HCT116 (cell line): ENCODE measurements at regions not wholly inside any gene's neighbourhood (a gene's known extent, or its start where the extent isn't known, plus 50 kb on each side); places are given as distances from the start of the nearest gene placed in this dataset.

Experiments used
- ATAC-seq: fragments of 200-7000 bp; cut with Tn5 transposase; 2 replicates; pipeline ENCODE4 v1.9.1; 2020; ENCODE audit warnings: mild to moderate bottlenecking, moderate library complexity
- BruUV-seq: library from RNA; stranded (reverse); fragments of 400-500 nt; replicated peaks from 2 replicates; lab custom pipeline; 2021; lab: Mats Ljungman, UMichigan
- CTCF ChIA-PET: fragments of 300-600 bp; sonication (Branson Sonifier 250); formaldehyde crosslinking; loops from one replicate; lab custom pipeline; 2021; ENCODE audit warnings: antibody characterized with exemption; lab: Charles Lee
- POLR2A ChIA-PET: fragments of 300-600, 350-600 bp; sonication (Branson Sonifier 250); formaldehyde crosslinking; loops from one replicate; lab custom pipeline; 2021; ENCODE audit warnings: antibody characterized with exemption; lab: Charles Lee
- RAD21 ChIA-PET, 2 experiments: fragments of 300-600 bp; sonication (Branson Sonifier 250); formaldehyde crosslinking; loops; one replicate each; lab custom pipeline; 2023; ENCODE audit warnings: low total read pairs in 2 of 2; ENCODE audit not compliant: uncharacterized antibody in 2 of 2, unreplicated experiment in 2 of 2, low non-redundant PET in 1 of 2; lab: Charles Lee
- DNase-seq: peaks from one replicate; pipeline ENCODE4 v3.0.0-alpha.2; 2010; ENCODE audit warnings: low read depth, low spot score
- H2AFZ ChIP-seq: fragments of 200-600 bp; shearing (Covaris generic), sonication (generic); 2 replicates; pipeline ENCODE4 v1.6.1; 2017; ENCODE audit warnings: low read depth, mixed run types, mixed read lengths, antibody characterized with exemption, low read length; ENCODE audit not compliant: poor library complexity, severe bottlenecking
- H3K27ac ChIP-seq: 2 replicates; pipeline ENCODE4 v1.5.1; 2012; ENCODE audit warnings: low read depth, low read length
- H3K27me3 ChIP-seq: fragments of 200-600 bp; sonication (generic); 2 replicates; pipeline ENCODE4 v1.6.1; 2016; ENCODE audit warnings: mixed run types, low read length, mixed read lengths; ENCODE audit not compliant: insufficient read depth
- H3K36me3 ChIP-seq, 2 experiments: fragments of 200-500 bp in 1 of 2; fragments of 200-600 bp in 1 of 2; sonication (Bioruptor generic) in 1 of 2; sonication (generic) in 1 of 2; 2 replicates each; pipeline versions ENCODE4 v1.5.1 to v1.6.1; 2014 to 2016; ENCODE audit warnings: low read length in 2 of 2, inconsistent platforms in 1 of 2, mixed read lengths in 1 of 2, mixed run types in 1 of 2; ENCODE audit not compliant: insufficient read depth in 2 of 2, control insufficient read depth in 1 of 2
- H3K4me1 ChIP-seq, 2 experiments: fragments of 200-600 bp in 1 of 2; sonication (generic) in 1 of 2; 2 replicates each; pipeline versions ENCODE4 v1.5.1 to v1.6.1; 2012 to 2017; ENCODE audit warnings: low read length in 2 of 2, inconsistent platforms in 1 of 2, mild to moderate bottlenecking in 1 of 2, mixed read lengths in 1 of 2, mixed run types in 1 of 2, moderate library complexity in 1 of 2; ENCODE audit not compliant: insufficient read depth in 2 of 2, control insufficient read depth in 1 of 2
- H3K4me2 ChIP-seq: fragments of 200-600 bp; sonication (generic); 2 replicates; pipeline ENCODE4 v1.6.1; 2017; ENCODE audit warnings: mixed run types, low read length, mixed read lengths
- H3K4me3 ChIP-seq, 2 experiments: fragments of 200-600 bp in 1 of 2; sonication (generic) in 1 of 2; replicated peaks in 1 of 2; 2 replicates each; pipeline ENCODE4 v1.5.1; 2011 to 2016; ENCODE audit warnings: low read length in 2 of 2, control low read depth in 1 of 2, low read depth in 1 of 2, mild to moderate bottlenecking in 1 of 2, mixed read lengths in 1 of 2, mixed run types in 1 of 2
- H3K79me2 ChIP-seq: fragments of 200-600 bp; sonication (generic); 2 replicates; pipeline ENCODE4 v1.6.1; 2017; ENCODE audit warnings: mild to moderate bottlenecking, mixed run types, low read length, moderate library complexity, mixed read lengths; ENCODE audit not compliant: insufficient read depth
- H3K9ac ChIP-seq: fragments of 200-600 bp; sonication (generic); 2 replicates; pipeline ENCODE4 v1.6.1; 2016; ENCODE audit warnings: low read length, mixed read lengths
- H3K9me2 ChIP-seq: fragments of 200-600 bp; sonication (generic), shearing (Covaris generic); 2 replicates; pipeline ENCODE4 v1.6.1; 2017; ENCODE audit warnings: mixed run types, mild to moderate bottlenecking, moderate library complexity; ENCODE audit not compliant: insufficient read depth
- H3K9me3 ChIP-seq, 2 experiments: fragments of 200-500 bp in 1 of 2; fragments of 200-600 bp in 1 of 2; sonication (Bioruptor generic) in 1 of 2; sonication (generic) in 1 of 2; 2 replicates each; pipeline ENCODE4 v1.6.1; 2014 to 2017; ENCODE audit warnings: low read length in 2 of 2, mixed read lengths in 2 of 2, inconsistent platforms in 1 of 2, low read depth in 1 of 2, mild to moderate bottlenecking in 1 of 2, mixed run types in 1 of 2, moderate library complexity in 1 of 2; ENCODE audit not compliant: control insufficient read depth in 1 of 2, insufficient read depth in 1 of 2
- H4K20me1 ChIP-seq: fragments of 200-600 bp; sonication (generic), shearing (Covaris generic); 2 replicates; pipeline ENCODE4 v1.6.1; 2017; ENCODE audit warnings: mixed run types, mild to moderate bottlenecking, moderate library complexity; ENCODE audit not compliant: insufficient read depth
- CBX3 ChIP-seq: IDR thresholded peaks from 2 replicates; pipeline ENCODE4 v1.6.1; 2012; ENCODE audit warnings: low read depth
- CEBPB ChIP-seq: IDR thresholded peaks from 2 replicates; pipeline ENCODE4 v1.6.1; 2012; ENCODE audit warnings: low read depth
- CTCF ChIP-seq, 3 experiments: fragments of 200-600 bp in 1 of 3; sonication (generic) in 1 of 3; IDR thresholded peaks in 2 of 3; conservative IDR thresholded peaks in 1 of 3; 2 replicates each; pipeline ENCODE4 v1.5.1; 2012 to 2017; ENCODE audit warnings: low read depth in 2 of 3, low read length in 2 of 3, antibody characterized with exemption in 1 of 3, borderline replicate concordance in 1 of 3, control low read depth in 1 of 3, mild to moderate bottlenecking in 1 of 3, mixed read lengths in 1 of 3, mixed run types in 1 of 3, moderate library complexity in 1 of 3; ENCODE audit not compliant: insufficient read depth in 1 of 3
- EGR1 ChIP-seq: IDR thresholded peaks from 2 replicates; pipeline ENCODE4 v1.6.1; 2012; ENCODE audit warnings: low read depth
- ELF1 ChIP-seq: IDR thresholded peaks from 2 replicates; pipeline ENCODE4 v1.6.1; 2012; ENCODE audit warnings: low read depth, borderline replicate concordance
- JUND ChIP-seq: IDR thresholded peaks from 2 replicates; pipeline ENCODE4 v1.6.1; 2012
- MAX ChIP-seq: IDR thresholded peaks from 2 replicates; pipeline ENCODE4 v1.6.1; 2012
- POLR2A ChIP-seq: IDR thresholded peaks from 2 replicates; pipeline ENCODE4 v1.7.0; 2011; ENCODE audit warnings: borderline replicate concordance; ENCODE audit not compliant: insufficient read depth, insufficient read length; ENCODE audit errors: extremely low read depth
- POLR2AphosphoS5 ChIP-seq: IDR thresholded peaks from 2 replicates; pipeline ENCODE4 v1.6.1; 2011; ENCODE audit warnings: mild to moderate bottlenecking, low read depth, low read length, moderate library complexity
- REST ChIP-seq: IDR thresholded peaks from 2 replicates; pipeline ENCODE4 v1.6.1; 2012; ENCODE audit warnings: low read depth
- SIN3A ChIP-seq: IDR thresholded peaks from 2 replicates; pipeline ENCODE4 v1.6.1; 2012; ENCODE audit warnings: low read depth
- SP1 ChIP-seq: IDR thresholded peaks from 2 replicates; pipeline ENCODE4 v1.6.1; 2012; ENCODE audit warnings: low read depth
- SRF ChIP-seq: IDR thresholded peaks from 2 replicates; pipeline ENCODE4 v1.6.1; 2012; ENCODE audit warnings: low read depth
- TCF7L2 ChIP-seq: IDR thresholded peaks from 2 replicates; pipeline ENCODE4 v1.7.0; 2011; ENCODE audit warnings: borderline replicate concordance, inconsistent platforms; ENCODE audit not compliant: insufficient read depth, insufficient read length; ENCODE audit errors: extremely low read depth
- ZNF274 ChIP-seq: fragments of 200-500 bp; sonication (Bioruptor generic); IDR thresholded peaks from 2 replicates; pipeline ENCODE4 v1.6.1; 2014; ENCODE audit warnings: mild to moderate bottlenecking, low read depth, low read length, inconsistent platforms
- intact Hi-C: fragments of 100-400 bp; cut with micrococcal nuclease; formaldehyde crosslinking; loops from 2 replicates; pipeline ENCODE4 v1.10.0; 2022
- TF ChIP-seq, protein P1 (sequence below): IDR thresholded peaks from 2 replicates; pipeline ENCODE4 v1.6.1; 2011; ENCODE audit warnings: mild to moderate bottlenecking, low read length, moderate library complexity; ENCODE audit not compliant: insufficient replicate concordance; ENCODE audit errors: extremely low read depth
- TF ChIP-seq, protein P2 (sequence below): IDR thresholded peaks from 2 replicates; pipeline ENCODE4 v1.6.1; 2012

- TF ChIP-seq, protein P1, sequence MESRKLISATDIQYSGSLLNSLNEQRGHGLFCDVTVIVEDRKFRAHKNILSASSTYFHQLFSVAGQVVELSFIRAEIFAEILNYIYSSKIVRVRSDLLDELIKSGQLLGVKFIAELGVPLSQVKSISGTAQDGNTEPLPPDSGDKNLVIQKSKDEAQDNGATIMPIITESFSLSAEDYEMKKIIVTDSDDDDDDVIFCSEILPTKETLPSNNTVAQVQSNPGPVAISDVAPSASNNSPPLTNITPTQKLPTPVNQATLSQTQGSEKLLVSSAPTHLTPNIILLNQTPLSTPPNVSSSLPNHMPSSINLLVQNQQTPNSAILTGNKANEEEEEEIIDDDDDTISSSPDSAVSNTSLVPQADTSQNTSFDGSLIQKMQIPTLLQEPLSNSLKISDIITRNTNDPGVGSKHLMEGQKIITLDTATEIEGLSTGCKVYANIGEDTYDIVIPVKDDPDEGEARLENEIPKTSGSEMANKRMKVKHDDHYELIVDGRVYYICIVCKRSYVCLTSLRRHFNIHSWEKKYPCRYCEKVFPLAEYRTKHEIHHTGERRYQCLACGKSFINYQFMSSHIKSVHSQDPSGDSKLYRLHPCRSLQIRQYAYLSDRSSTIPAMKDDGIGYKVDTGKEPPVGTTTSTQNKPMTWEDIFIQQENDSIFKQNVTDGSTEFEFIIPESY: no peak
- TF ChIP-seq CBX3 (no peak), ZNF274 (no peak), CEBPB (no peak)
- TF ChIP-seq, all 23 proteins: peak for 0
These were observed 473.8 kb downstream of the SPRY1 start (continued) for GRCh38 chr4:123870216-123870876.

DNA sequence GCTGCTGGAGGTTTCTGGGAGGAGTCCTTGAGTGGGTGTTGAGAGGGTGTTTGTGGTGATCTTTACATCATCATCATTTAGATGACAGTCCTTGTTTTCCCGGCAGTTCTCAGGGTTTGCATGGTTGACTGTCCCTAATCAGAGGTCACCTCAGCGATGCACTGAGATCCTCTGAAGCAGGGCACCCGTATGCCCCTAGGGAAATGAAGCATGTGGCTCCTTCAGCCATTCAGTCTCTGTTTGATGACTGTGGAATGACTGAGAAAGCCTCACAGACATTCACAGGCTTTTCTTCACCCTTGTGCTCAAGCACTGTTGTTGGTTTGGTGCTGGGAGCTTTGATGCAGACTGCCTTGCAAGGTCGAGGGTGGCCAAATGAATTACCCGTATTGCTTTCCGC, 474.7 kb downstream of the SPRY1 start:
- H2AFZ ChIP-seq: no peak overlapping the region
- ChIA-PET RAD21 (no interaction called here), CTCF (no interaction called here), POLR2A (no interaction called here)
- H3K27me3 ChIP-seq: no peaks in the 10 kb centered on the region
- BruUV-seq: no TSS peak
- no peak overlapping the region for H3K4me3 ChIP-seq
- TF ChIP-seq JUND: no peak
- TF ChIP-seq ZNF274: no peak
- no peak for TF ChIP-seq REST
- no peak for TF ChIP-seq SP1
- TF ChIP-seq EGR1: no peak
- TF ChIP-seq POLR2AphosphoS5: no peak
- no peak for TF ChIP-seq ELF1
- no peak for TF ChIP-seq SIN3A
- TF ChIP-seq POLR2A: no peak
- TF ChIP-seq, protein P2, sequence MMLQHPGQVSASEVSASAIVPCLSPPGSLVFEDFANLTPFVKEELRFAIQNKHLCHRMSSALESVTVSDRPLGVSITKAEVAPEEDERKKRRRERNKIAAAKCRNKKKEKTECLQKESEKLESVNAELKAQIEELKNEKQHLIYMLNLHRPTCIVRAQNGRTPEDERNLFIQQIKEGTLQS: no peak
- no peak for TF ChIP-seq MAX
- no peak for TF ChIP-seq CEBPB
- no peak for TF ChIP-seq CTCF (IDR thresholded peaks at IDR 0.05 in 2 of 3, conservative IDR thresholded peaks at IDR 0.05 in 1 of 3; ENCODE audit: borderline replicate concordance in 1 of 3, insufficient read depth in 1 of 3, low read depth in 2 of 3, low read length in 2 of 3)
- TF ChIP-seq TCF7L2: no peak
- no peak for TF ChIP-seq CBX3
- no peak for TF ChIP-seq SRF
- no peaks in the 10 kb centered on the region for H3K9me3 ChIP-seq
- no peak overlapping the region for H3K4me2 ChIP-seq
- no peak overlapping the region for H3K27ac ChIP-seq
- H4K20me1 ChIP-seq: no peaks in the 10 kb centered on the region
- intact Hi-C loops: no loop called here
- H3K4me1 ChIP-seq: no peaks in the 10 kb centered on the region
- H3K79me2 ChIP-seq: no peaks in the 10 kb centered on the region
- no peaks in the 10 kb centered on the region for H3K9me2 ChIP-seq
- no peak overlapping the region for H3K9ac ChIP-seq
- no peaks in the 10 kb centered on the region for H3K36me3 ChIP-seq
- no peak for ATAC-seq
- no peak for DNase-seq
